Duodenal mucosa (tissue), 2 donors: ENCODE measurements at regions not wholly inside any gene's neighbourhood (a gene's known extent, or its start where the extent isn't known, plus 50 kb on each side); places are given as distances from the start of the nearest gene placed in this dataset.
"Not testable (repeated sequence)": the region's sequence is repeated elsewhere in the genome, so short reads cannot be mapped to it uniquely, and the experiment has no call there.

ENCODE experiments used
- H3K27ac ChIP-seq: one replicate; pipeline ENCODE4 v1.7.0; 2013; ENCODE audit warnings: low read depth, low read length
- H3K27me3 ChIP-seq, 2 donors: one replicate each; pipeline ENCODE4 v1.7.0; 2013; ENCODE audit warnings: low read length in 2 of 2, control low read depth in 1 of 2; ENCODE audit not compliant: insufficient read depth in 2 of 2, control insufficient read depth in 1 of 2
- H3K36me3 ChIP-seq, 2 donors: one replicate each; pipeline ENCODE4 v1.7.0; 2013; ENCODE audit warnings: low read length in 2 of 2, control low read depth in 1 of 2; ENCODE audit not compliant: insufficient read depth in 2 of 2, control insufficient read depth in 1 of 2
- H3K4me1 ChIP-seq, 2 donors: one replicate each; pipeline ENCODE4 v1.7.0; 2013; ENCODE audit warnings: low read length in 2 of 2, control low read depth in 1 of 2; ENCODE audit not compliant: insufficient read depth in 2 of 2, control insufficient read depth in 1 of 2
- H3K4me3 ChIP-seq, 2 donors: one replicate each; pipeline ENCODE4 v1.7.0; 2013; ENCODE audit warnings: low read length in 2 of 2, low read depth in 1 of 2
- H3K9ac ChIP-seq, 2 donors: one replicate each; pipeline ENCODE4 v1.7.0; 2013; ENCODE audit warnings: low read length in 2 of 2, low read depth in 1 of 2
- H3K9me3 ChIP-seq, 2 donors: one replicate each; pipeline ENCODE4 v1.7.0; 2013; ENCODE audit warnings: low read length in 2 of 2, control low read depth in 1 of 2; ENCODE audit not compliant: control insufficient read depth in 1 of 2

- H3K4me3 ChIP-seq = no peak overlapping the region
- H3K4me1 ChIP-seq = no peaks in the 10 kb centered on the region
- no peaks in the 10 kb centered on the region for H3K27me3 ChIP-seq
- H3K9ac ChIP-seq = no peak overlapping the region
- no peaks in the 10 kb centered on the region for H3K36me3 ChIP-seq
- H3K27ac ChIP-seq = no peak overlapping the region
- H3K9me3 ChIP-seq = no peaks in the 10 kb centered on the region
Observed at GRCh38 chr14:41230683-41231082, 376.0 kb upstream of the LRFN5 start.

GRCh38 chr14:41229824-41230223, 376.9 kb upstream of the LRFN5 start:
- Histone ChIP-seq H3K27me3 (no peaks in the 10 kb centered on the region), H3K9me3 (no peaks in the 10 kb centered on the region), H3K9ac (no peak overlapping the region), H3K36me3 (no peaks in the 10 kb centered on the region), H3K27ac (no peak overlapping the region), H3K4me3 (no peak overlapping the region), H3K4me1 (no peaks in the 10 kb centered on the region)

GRCh38 chr14:41225433-41225832, 381.2 kb upstream of the LRFN5 start:
- H3K9me3 ChIP-seq = peaks cover 0 to 3% of the 10 kb centered on the region in 2 donors
- no peak overlapping the region for H3K9ac ChIP-seq
- no peaks in the 10 kb centered on the region for H3K4me1 ChIP-seq
- H3K27me3 ChIP-seq = no peaks in the 10 kb centered on the region
- no peak overlapping the region for H3K27ac ChIP-seq
- H3K36me3 ChIP-seq = no peaks in the 10 kb centered on the region
- no peak overlapping the region for H3K4me3 ChIP-seq

GRCh38 chr14:41222581-41222980, 384.1 kb upstream of the LRFN5 start:
- H3K9me3 ChIP-seq = peaks cover 0 to 3% of the 10 kb centered on the region in 2 donors
- no peak overlapping the region for H3K4me3 ChIP-seq
- H3K27me3 ChIP-seq = no peaks in the 10 kb centered on the region
- no peak overlapping the region for H3K27ac ChIP-seq
- H3K4me1 ChIP-seq = no peaks in the 10 kb centered on the region
- no peak overlapping the region for H3K9ac ChIP-seq
- H3K36me3 ChIP-seq = no peaks in the 10 kb centered on the region

- H3K9ac ChIP-seq, H3K27ac ChIP-seq, H3K36me3 ChIP-seq, H3K4me1 ChIP-seq, H3K27me3 ChIP-seq, H3K4me3 ChIP-seq, H3K9me3 ChIP-seq: not testable (repeated sequence)
Observed at GRCh38 chr14:41214978-41215377, 391.7 kb upstream of the LRFN5 start.

- Histone ChIP-seq H3K9ac (no peak overlapping the region), H3K4me3 (no peak overlapping the region), H3K36me3 (no peaks in the 10 kb centered on the region), H3K27me3 (no peaks in the 10 kb centered on the region), H3K4me1 (no peaks in the 10 kb centered on the region), H3K9me3 (no peaks in the 10 kb centered on the region), H3K27ac (no peak overlapping the region)
Observed at GRCh38 chr14:41201696-41202095, 405.0 kb upstream of the LRFN5 start.

GRCh38 chr14:41187868-41188267, 418.8 kb upstream of the LRFN5 start:
- Histone ChIP-seq H3K27me3 (no peaks in the 10 kb centered on the region), H3K9ac (no peak overlapping the region), H3K36me3 (no peaks in the 10 kb centered on the region), H3K9me3 (peaks cover 2 to 14% of the 10 kb centered on the region in 2 donors), H3K27ac (no peak overlapping the region), H3K4me1 (no peaks in the 10 kb centered on the region), H3K4me3 (no peak overlapping the region)

- H3K9me3 ChIP-seq = peaks cover 4 to 6% of the 10 kb centered on the region in 2 donors
- H3K27ac ChIP-seq = no peak overlapping the region
- no peaks in the 10 kb centered on the region for H3K4me1 ChIP-seq
- no peak overlapping the region for H3K4me3 ChIP-seq
- no peaks in the 10 kb centered on the region for H3K27me3 ChIP-seq
- no peaks in the 10 kb centered on the region for H3K36me3 ChIP-seq
- no peak overlapping the region for H3K9ac ChIP-seq
Observed at GRCh38 chr14:41171045-41171444, 435.6 kb upstream of the LRFN5 start.

- Histone ChIP-seq H3K27ac (no peak overlapping the region), H3K36me3 (no peaks in the 10 kb centered on the region), H3K4me1 (no peaks in the 10 kb centered on the region), H3K9me3 (peaks cover 0 to 4% of the 10 kb centered on the region in 2 donors), H3K4me3 (no peak overlapping the region), H3K9ac (no peak overlapping the region), H3K27me3 (no peaks in the 10 kb centered on the region)
Observed at GRCh38 chr14:41167040-41167439, 439.6 kb upstream of the LRFN5 start.

GRCh38 chr14:41154143-41154807, 452.4 kb upstream of the LRFN5 start:
- Histone ChIP-seq H3K4me1 (no peaks in the 10 kb centered on the region), H3K9me3 (peaks cover 0 to 13% of the 10 kb centered on the region in 2 donors), H3K4me3 (no peak overlapping the region), H3K9ac (no peak overlapping the region), H3K27me3 (no peaks in the 10 kb centered on the region), H3K36me3 (no peaks in the 10 kb centered on the region), H3K27ac (no peak overlapping the region)

- Histone ChIP-seq H3K27me3 (no peaks in the 10 kb centered on the region), H3K36me3 (no peaks in the 10 kb centered on the region), H3K4me3 (no peak overlapping the region), H3K9ac (no peak overlapping the region), H3K27ac (no peak overlapping the region), H3K4me1 (no peaks in the 10 kb centered on the region), H3K9me3 (peaks cover 6 to 21% of the 10 kb centered on the region in 2 donors)
Observed at GRCh38 chr14:41146391-41146790, 460.3 kb upstream of the LRFN5 start.
